Breast epithelium (tissue), 3 donors: ENCODE measurements at regions not wholly inside any gene's neighbourhood (a gene's known extent, or its start where the extent isn't known, plus 50 kb on each side); places are given as distances from the start of the nearest gene placed in this dataset.

ENCODE experiments used
- POLR2AphosphoS5 ChIP-seq, 3 donors: sonication (generic); formaldehyde crosslinking; IDR thresholded peaks; one replicate each; pipeline ENCODE4 v1.6.1; 2017; ENCODE audit warnings: antibody characterized with exemption in 3 of 3
- TF ChIP-seq, protein P1 (sequence below), 3 donors: fragments of 450-650 bp; IDR thresholded peaks; one replicate each; pipeline ENCODE4 v1.5.1; 2016 to 2017; ENCODE audit warnings: antibody characterized with exemption in 3 of 3, mild to moderate bottlenecking in 3 of 3, moderate library complexity in 3 of 3

DNA sequence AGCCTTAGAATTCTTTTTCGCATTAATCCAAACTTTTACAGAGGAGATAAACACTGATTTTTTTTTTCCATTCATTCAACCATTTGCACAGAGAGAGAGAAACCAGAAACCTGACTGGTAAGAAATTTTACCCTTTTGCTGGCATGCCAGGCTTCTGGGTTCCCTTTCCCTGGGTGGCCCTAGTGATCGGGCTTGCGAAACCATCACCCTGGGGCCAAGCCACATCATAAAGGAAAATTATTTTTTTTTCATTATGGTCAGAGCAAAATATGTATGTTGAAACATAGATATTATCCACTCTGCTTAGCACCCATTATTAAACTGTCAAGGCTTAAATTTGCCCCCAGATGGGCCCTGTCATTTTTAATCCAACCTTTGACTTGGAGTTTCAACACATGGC lies 55.4 kb upstream of the INHBA start:
- no peak for TF ChIP-seq POLR2AphosphoS5 (IDR thresholded peaks at IDR 0.05)
- TF ChIP-seq, protein P1, sequence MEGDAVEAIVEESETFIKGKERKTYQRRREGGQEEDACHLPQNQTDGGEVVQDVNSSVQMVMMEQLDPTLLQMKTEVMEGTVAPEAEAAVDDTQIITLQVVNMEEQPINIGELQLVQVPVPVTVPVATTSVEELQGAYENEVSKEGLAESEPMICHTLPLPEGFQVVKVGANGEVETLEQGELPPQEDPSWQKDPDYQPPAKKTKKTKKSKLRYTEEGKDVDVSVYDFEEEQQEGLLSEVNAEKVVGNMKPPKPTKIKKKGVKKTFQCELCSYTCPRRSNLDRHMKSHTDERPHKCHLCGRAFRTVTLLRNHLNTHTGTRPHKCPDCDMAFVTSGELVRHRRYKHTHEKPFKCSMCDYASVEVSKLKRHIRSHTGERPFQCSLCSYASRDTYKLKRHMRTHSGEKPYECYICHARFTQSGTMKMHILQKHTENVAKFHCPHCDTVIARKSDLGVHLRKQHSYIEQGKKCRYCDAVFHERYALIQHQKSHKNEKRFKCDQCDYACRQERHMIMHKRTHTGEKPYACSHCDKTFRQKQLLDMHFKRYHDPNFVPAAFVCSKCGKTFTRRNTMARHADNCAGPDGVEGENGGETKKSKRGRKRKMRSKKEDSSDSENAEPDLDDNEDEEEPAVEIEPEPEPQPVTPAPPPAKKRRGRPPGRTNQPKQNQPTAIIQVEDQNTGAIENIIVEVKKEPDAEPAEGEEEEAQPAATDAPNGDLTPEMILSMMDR (IDR thresholded peaks at IDR 0.05): no peak
